ENCODE measurements at regions not wholly inside any gene's neighbourhood (a gene's known extent, or its start where the extent isn't known, plus 50 kb on each side); places are given as distances from the start of the nearest gene placed in this dataset.
"Not testable (repeated sequence)": the region's sequence is repeated elsewhere in the genome, so short reads cannot be mapped to it uniquely, and the experiment has no call there.

- intact Hi-C loops (cut with DNase I, micrococcal nuclease): no loop called here
- DNase-seq: peak in 1 of 3 donors; percentile 64
- Histone ChIP-seq H3K9me3 (no peaks in the 10 kb centered on the region), H3K4me1 (ENCODE audit: low read depth) (peaks cover 3% of the 10 kb centered on the region), H3K36me3 (ENCODE audit: low read depth) (no peaks in the 10 kb centered on the region), H3K4me3 (no peak overlapping the region)
- ATAC-seq: peak; percentile 74
- no peak for TF ChIP-seq CTCF (IDR thresholded peaks at IDR 0.05)
Measured at GRCh38 chr10:109647627-109648026, 275.7 kb downstream of the XPNPEP1 start.

- Histone ChIP-seq H3K4me3 (no peak overlapping the region), H3K4me1 (ENCODE audit: low read depth) (no peaks in the 10 kb centered on the region), H3K36me3 (ENCODE audit: low read depth) (no peaks in the 10 kb centered on the region), H3K9me3 (peaks cover 26% of the 10 kb centered on the region)
- DNase-seq (no peak), ATAC-seq (no peak)
- intact Hi-C loops (cut with DNase I, micrococcal nuclease): no loop called here
- TF ChIP-seq CTCF (IDR thresholded peaks at IDR 0.05): no peak
Measured at GRCh38 chr10:109633846-109634245, 289.5 kb downstream of the XPNPEP1 start.

GRCh38 chr10:109633017-109633416 is 290.3 kb downstream of the XPNPEP1 start:
- H3K36me3 ChIP-seq (ENCODE audit: low read depth); DNase-seq; H3K4me1 ChIP-seq (ENCODE audit: low read depth); intact Hi-C loops (cut with DNase I, micrococcal nuclease); ATAC-seq; H3K4me3 ChIP-seq: not testable (repeated sequence)
- H3K9me3 ChIP-seq: peaks cover 26% of the 10 kb centered on the region

- TF ChIP-seq CTCF (IDR thresholded peaks at IDR 0.05): no peak
- H3K36me3 ChIP-seq (ENCODE audit: low read depth): no peaks in the 10 kb centered on the region
- ATAC-seq (peak; percentile 84), DNase-seq (peak in 1 of 3 donors; percentile 15)
- intact Hi-C loops (cut with DNase I, micrococcal nuclease): no loop called here
- no peaks in the 10 kb centered on the region for H3K9me3 ChIP-seq
- H3K4me3 ChIP-seq: no peak overlapping the region
- no peaks in the 10 kb centered on the region for H3K4me1 ChIP-seq (ENCODE audit: low read depth)
Measured at GRCh38 chr10:109624939-109625338, 298.4 kb downstream of the XPNPEP1 start.

- DNase-seq: no peak
Measured at GRCh38 chr10:109622566-109622965, 300.7 kb downstream of the XPNPEP1 start.

GRCh38 chr10:109620396-109620795 is 302.9 kb downstream of the XPNPEP1 start:
- DNase-seq (no peak), ATAC-seq (no peak)
- TF ChIP-seq CTCF (IDR thresholded peaks at IDR 0.05): no peak
- no peaks in the 10 kb centered on the region for H3K9me3 ChIP-seq
- intact Hi-C loops (cut with DNase I, micrococcal nuclease): no loop called here
- no peaks in the 10 kb centered on the region for H3K4me1 ChIP-seq (ENCODE audit: low read depth)
- no peak overlapping the region for H3K4me3 ChIP-seq
- no peaks in the 10 kb centered on the region for H3K36me3 ChIP-seq (ENCODE audit: low read depth)

More at GRCh38 chr10:109622566-109622965, 300.7 kb downstream of the XPNPEP1 start:
- H3K9me3 ChIP-seq: no peaks in the 10 kb centered on the region
- H3K4me1 ChIP-seq (ENCODE audit: low read depth): no peaks in the 10 kb centered on the region
- no peak overlapping the region for H3K4me3 ChIP-seq
- no peaks in the 10 kb centered on the region for H3K36me3 ChIP-seq (ENCODE audit: low read depth)
- no peak for ATAC-seq
- intact Hi-C loops (cut with DNase I, micrococcal nuclease): no loop called here
- no peak for TF ChIP-seq CTCF (IDR thresholded peaks at IDR 0.05)

Measured in mucosa of descending colon (tissue), 3 donors.